ENCODE measurements at regions not wholly inside any gene's neighbourhood (a gene's known extent, or its start where the extent isn't known, plus 50 kb on each side); places are given as distances from the start of the nearest gene placed in this dataset.

DNA sequence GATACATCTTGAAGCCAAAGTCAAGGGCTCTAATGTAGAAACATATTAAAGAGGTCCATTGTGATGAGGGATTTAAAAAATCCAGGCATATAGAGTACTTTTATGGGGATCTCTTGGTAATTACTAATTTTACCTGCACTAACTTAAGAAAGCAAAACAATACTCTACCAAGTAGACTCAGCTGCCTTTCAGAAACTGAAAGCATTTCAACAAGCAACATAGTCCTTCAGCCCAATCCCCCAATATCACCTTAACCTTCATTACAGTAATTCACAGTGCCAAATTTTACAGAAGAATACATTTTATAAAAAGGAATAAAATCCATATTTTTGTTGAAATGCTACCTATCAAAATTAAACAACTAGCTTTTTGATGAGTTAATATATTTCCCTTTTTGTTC lies 422.9 kb downstream of the DTHD1 start:
- no peak for DNase-seq (ENCODE audit: low spot score, unreplicated experiment)
- Mint-ChIP-seq H3K36me3 (ENCODE audit: insufficient read depth) (no peaks in the 10 kb centered on the region), H3K27me3 (no peaks in the 10 kb centered on the region), H3K27ac (no peak overlapping the region), H3K4me1 (ENCODE audit: low read depth) (no peaks in the 10 kb centered on the region), H3K9me3 (ENCODE audit: low read depth) (peaks cover 15% of the 10 kb centered on the region), H3K4me3 (ENCODE audit: low read depth) (no peak overlapping the region)
- TF ChIP-seq, protein P1, sequence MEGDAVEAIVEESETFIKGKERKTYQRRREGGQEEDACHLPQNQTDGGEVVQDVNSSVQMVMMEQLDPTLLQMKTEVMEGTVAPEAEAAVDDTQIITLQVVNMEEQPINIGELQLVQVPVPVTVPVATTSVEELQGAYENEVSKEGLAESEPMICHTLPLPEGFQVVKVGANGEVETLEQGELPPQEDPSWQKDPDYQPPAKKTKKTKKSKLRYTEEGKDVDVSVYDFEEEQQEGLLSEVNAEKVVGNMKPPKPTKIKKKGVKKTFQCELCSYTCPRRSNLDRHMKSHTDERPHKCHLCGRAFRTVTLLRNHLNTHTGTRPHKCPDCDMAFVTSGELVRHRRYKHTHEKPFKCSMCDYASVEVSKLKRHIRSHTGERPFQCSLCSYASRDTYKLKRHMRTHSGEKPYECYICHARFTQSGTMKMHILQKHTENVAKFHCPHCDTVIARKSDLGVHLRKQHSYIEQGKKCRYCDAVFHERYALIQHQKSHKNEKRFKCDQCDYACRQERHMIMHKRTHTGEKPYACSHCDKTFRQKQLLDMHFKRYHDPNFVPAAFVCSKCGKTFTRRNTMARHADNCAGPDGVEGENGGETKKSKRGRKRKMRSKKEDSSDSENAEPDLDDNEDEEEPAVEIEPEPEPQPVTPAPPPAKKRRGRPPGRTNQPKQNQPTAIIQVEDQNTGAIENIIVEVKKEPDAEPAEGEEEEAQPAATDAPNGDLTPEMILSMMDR (IDR thresholded peaks at IDR 0.05; ENCODE audit: unreplicated experiment) = no peak

DNA sequence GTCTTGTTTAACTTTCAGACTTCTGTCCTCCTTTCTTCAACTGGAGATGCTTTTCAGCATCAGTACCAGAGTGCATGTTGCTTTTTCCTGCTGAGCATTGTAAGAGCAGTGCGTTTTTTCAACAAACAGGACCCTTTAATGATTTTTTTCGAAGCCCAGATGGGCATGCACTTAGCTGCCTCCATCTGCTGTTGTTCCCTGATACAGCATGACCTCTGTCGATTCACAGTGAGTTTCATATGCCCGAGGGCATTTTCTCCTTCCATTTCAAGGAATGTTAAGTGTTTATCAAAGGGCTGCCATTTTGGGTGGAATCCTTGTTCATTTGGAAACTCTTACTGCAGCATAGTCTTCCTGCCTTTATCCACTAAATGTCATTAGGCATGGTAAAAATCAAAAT lies 428.6 kb downstream of the DTHD1 start:
- DNase-seq (ENCODE audit: low spot score, unreplicated experiment) = no peak
- H3K4me3 Mint-ChIP-seq (ENCODE audit: low read depth) = no peak overlapping the region
- H3K27me3 Mint-ChIP-seq = no peaks in the 10 kb centered on the region
- H3K9me3 Mint-ChIP-seq (ENCODE audit: low read depth) = no peaks in the 10 kb centered on the region
- H3K36me3 Mint-ChIP-seq (ENCODE audit: insufficient read depth) = no peaks in the 10 kb centered on the region
- H3K4me1 Mint-ChIP-seq (ENCODE audit: low read depth) = no peaks in the 10 kb centered on the region
- TF ChIP-seq, protein P1 (IDR thresholded peaks at IDR 0.05; ENCODE audit: unreplicated experiment) = no peak
- H3K27ac Mint-ChIP-seq = no peak overlapping the region

DNA sequence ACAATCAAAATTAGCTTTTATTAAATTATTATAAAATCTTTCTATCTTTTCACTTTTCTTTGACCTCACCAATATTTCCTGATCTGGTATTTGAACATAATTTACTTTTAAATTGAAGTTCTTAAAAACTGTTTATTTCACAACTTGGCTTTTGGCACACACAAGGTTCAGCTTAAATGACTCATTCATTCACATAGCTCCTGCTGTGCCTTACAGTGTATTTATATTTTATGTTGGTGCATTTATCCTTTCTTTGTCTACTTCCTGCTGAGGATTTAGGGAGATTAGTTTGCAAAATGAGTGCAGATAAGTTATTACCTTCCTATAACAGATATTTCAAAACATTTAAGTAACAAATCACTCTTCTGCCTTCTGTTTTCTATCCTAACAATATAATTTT lies 430.6 kb downstream of the DTHD1 start:
- TF ChIP-seq, protein P1 (IDR thresholded peaks at IDR 0.05; ENCODE audit: unreplicated experiment) = no peak
- Mint-ChIP-seq H3K9me3 (ENCODE audit: low read depth) (no peaks in the 10 kb centered on the region), H3K4me3 (ENCODE audit: low read depth) (no peak overlapping the region), H3K27ac (no peak overlapping the region), H3K4me1 (ENCODE audit: low read depth) (no peaks in the 10 kb centered on the region), H3K27me3 (no peaks in the 10 kb centered on the region), H3K36me3 (ENCODE audit: insufficient read depth) (no peaks in the 10 kb centered on the region)
- no peak for DNase-seq (ENCODE audit: low spot score, unreplicated experiment)

DNA sequence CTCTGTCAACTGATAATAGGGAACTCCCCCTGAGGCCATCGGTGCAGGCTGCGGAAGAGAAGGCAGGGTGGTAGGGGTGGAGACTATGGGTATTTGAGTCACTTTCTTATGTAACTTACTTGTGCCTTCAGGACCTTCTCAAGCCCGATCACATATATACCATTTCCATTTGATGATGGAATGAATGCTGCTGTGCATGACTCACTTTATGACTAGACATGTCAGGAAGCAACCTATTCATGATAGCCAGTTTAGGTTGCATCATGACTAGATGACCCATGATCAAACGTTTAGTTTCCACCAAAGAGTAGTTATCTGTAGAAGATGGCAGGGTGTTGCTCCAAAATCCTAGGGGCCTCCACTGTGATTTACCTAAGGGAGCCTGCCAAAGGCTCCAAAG lies 435.5 kb downstream of the DTHD1 start:
- no peaks in the 10 kb centered on the region for H3K36me3 Mint-ChIP-seq (ENCODE audit: insufficient read depth)
- DNase-seq (ENCODE audit: low spot score, unreplicated experiment) = no peak
- no peak overlapping the region for H3K27ac Mint-ChIP-seq
- H3K4me3 Mint-ChIP-seq (ENCODE audit: low read depth) = no peak overlapping the region
- H3K9me3 Mint-ChIP-seq (ENCODE audit: low read depth) = no peaks in the 10 kb centered on the region
- no peaks in the 10 kb centered on the region for H3K27me3 Mint-ChIP-seq
- no peaks in the 10 kb centered on the region for H3K4me1 Mint-ChIP-seq (ENCODE audit: low read depth)
- TF ChIP-seq, protein P1 (IDR thresholded peaks at IDR 0.05; ENCODE audit: unreplicated experiment) = no peak

DNA sequence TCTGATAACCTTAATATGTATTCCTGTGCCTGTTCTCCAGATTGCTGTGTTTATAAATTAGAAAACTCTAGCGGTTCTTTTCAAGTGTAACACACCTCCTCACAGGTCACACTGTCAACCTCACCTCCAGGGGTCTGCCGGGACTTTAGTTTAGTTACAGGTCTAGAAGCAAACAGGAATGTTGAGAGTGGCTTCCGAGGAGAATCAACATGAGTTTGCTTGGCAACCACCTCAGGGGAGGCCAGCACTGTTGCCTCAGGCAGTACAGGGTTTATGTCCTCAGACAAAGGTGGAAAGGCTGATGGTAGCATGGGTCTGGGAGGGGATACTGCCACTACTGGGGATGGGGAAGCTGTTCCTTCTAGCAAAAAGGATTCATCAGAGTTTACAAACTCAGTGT lies 438.0 kb downstream of the DTHD1 start:
- Mint-ChIP-seq H3K27ac (no peak overlapping the region), H3K27me3 (no peaks in the 10 kb centered on the region), H3K4me3 (ENCODE audit: low read depth) (no peak overlapping the region), H3K4me1 (ENCODE audit: low read depth) (no peaks in the 10 kb centered on the region), H3K9me3 (ENCODE audit: low read depth) (no peaks in the 10 kb centered on the region), H3K36me3 (ENCODE audit: insufficient read depth) (no peaks in the 10 kb centered on the region)
- DNase-seq (ENCODE audit: low spot score, unreplicated experiment) = no peak
- TF ChIP-seq, protein P1 (IDR thresholded peaks at IDR 0.05; ENCODE audit: unreplicated experiment) = no peak
